ENCODE measurements at regions not wholly inside any gene's neighbourhood (a gene's known extent, or its start where the extent isn't known, plus 50 kb on each side); places are given as distances from the start of the nearest gene placed in this dataset.

GRCh38 chr7:17487343-17487742, 188.9 kb downstream of the AHR start:
- no peak for TF ChIP-seq GATA3 (IDR thresholded peaks at IDR 0.05; ENCODE audit: low read depth, low read length)
- no peak for TF ChIP-seq GATA2 (IDR thresholded peaks at IDR 0.05; ENCODE audit: low read depth, low read length)

GRCh38 chr7:17488829-17489228, 190.4 kb downstream of the AHR start:
- no peak for TF ChIP-seq GATA3 (IDR thresholded peaks at IDR 0.05; ENCODE audit: low read depth, low read length)

- TF ChIP-seq GATA2 (IDR thresholded peaks at IDR 0.05; ENCODE audit: low read depth, low read length), result no peak
- TF ChIP-seq GATA3 (IDR thresholded peaks at IDR 0.05; ENCODE audit: low read depth, low read length), result no peak
Measured at GRCh38 chr7:17489961-17490360, 191.5 kb downstream of the AHR start.

- TF ChIP-seq GATA2 (IDR thresholded peaks at IDR 0.05; ENCODE audit: low read depth, low read length) (no peak), GATA3 (IDR thresholded peaks at IDR 0.05; ENCODE audit: low read depth, low read length) (no peak)
Measured at GRCh38 chr7:17490825-17491224, 192.4 kb downstream of the AHR start.

- TF ChIP-seq GATA2 (IDR thresholded peaks at IDR 0.05; ENCODE audit: low read depth, low read length), result no peak
- TF ChIP-seq GATA3 (IDR thresholded peaks at IDR 0.05; ENCODE audit: low read depth, low read length), result no peak
Measured at GRCh38 chr7:17492437-17492836, 194.0 kb downstream of the AHR start.

- TF ChIP-seq GATA2 (IDR thresholded peaks at IDR 0.05; ENCODE audit: low read depth, low read length), result no peak
- TF ChIP-seq GATA3 (IDR thresholded peaks at IDR 0.05; ENCODE audit: low read depth, low read length), result no peak
Measured at GRCh38 chr7:17493446-17493845, 195.0 kb downstream of the AHR start.

GRCh38 chr7:17495655-17496394, 197.4 kb downstream of the AHR start:
- no peak for TF ChIP-seq GATA3 (IDR thresholded peaks at IDR 0.05; ENCODE audit: low read depth, low read length)
- TF ChIP-seq GATA2 (IDR thresholded peaks at IDR 0.05; ENCODE audit: low read depth, low read length), result no peak

- no peak for TF ChIP-seq GATA2 (IDR thresholded peaks at IDR 0.05; ENCODE audit: low read depth, low read length)
- TF ChIP-seq GATA3 (IDR thresholded peaks at IDR 0.05; ENCODE audit: low read depth, low read length), result no peak
Measured at GRCh38 chr7:17497136-17497535, 198.7 kb downstream of the AHR start.

- no peak for TF ChIP-seq GATA2 (IDR thresholded peaks at IDR 0.05; ENCODE audit: low read depth, low read length)
Measured at GRCh38 chr7:17497549-17498167, 199.2 kb downstream of the AHR start.

- TF ChIP-seq GATA3 (IDR thresholded peaks at IDR 0.05; ENCODE audit: low read depth, low read length), result no peak
- TF ChIP-seq GATA2 (IDR thresholded peaks at IDR 0.05; ENCODE audit: low read depth, low read length), result no peak
Measured at GRCh38 chr7:17498230-17498629, 199.8 kb downstream of the AHR start.

GRCh38 chr7:17500736-17501135, 202.3 kb downstream of the AHR start:
- no peak for TF ChIP-seq GATA2 (IDR thresholded peaks at IDR 0.05; ENCODE audit: low read depth, low read length)
- TF ChIP-seq GATA3 (IDR thresholded peaks at IDR 0.05; ENCODE audit: low read depth, low read length), result no peak

- TF ChIP-seq GATA2 (IDR thresholded peaks at IDR 0.05; ENCODE audit: low read depth, low read length), result no peak
- TF ChIP-seq GATA3 (IDR thresholded peaks at IDR 0.05; ENCODE audit: low read depth, low read length), result no peak
Measured at GRCh38 chr7:17501441-17502212, 203.2 kb downstream of the AHR start.

GRCh38 chr7:17502213-17503060, 204.0 kb downstream of the AHR start:
- no peak for TF ChIP-seq GATA3 (IDR thresholded peaks at IDR 0.05; ENCODE audit: low read depth, low read length)
- TF ChIP-seq GATA2 (IDR thresholded peaks at IDR 0.05; ENCODE audit: low read depth, low read length), result no peak

GRCh38 chr7:17506095-17506494, 207.6 kb downstream of the AHR start:
- TF ChIP-seq GATA3 (IDR thresholded peaks at IDR 0.05; ENCODE audit: low read depth, low read length), result no peak
- no peak for TF ChIP-seq GATA2 (IDR thresholded peaks at IDR 0.05; ENCODE audit: low read depth, low read length)
